ENCODE measurements at regions not wholly inside any gene's neighbourhood (a gene's known extent, or its start where the extent isn't known, plus 50 kb on each side); places are given as distances from the start of the nearest gene placed in this dataset.

GRCh38 chr10:128560993-128561392, 434.8 kb upstream of the MKI67 start:
- DNase-seq = no peak

GRCh38 chr10:128563387-128563786, 437.2 kb upstream of the MKI67 start:
- no peak for DNase-seq

- no peak for DNase-seq
These were observed 437.7 kb upstream of the MKI67 start for GRCh38 chr10:128563904-128564303.

- DNase-seq = no peak
These were observed 440.2 kb upstream of the MKI67 start for GRCh38 chr10:128566361-128566968.

- no peak for DNase-seq
These were observed 441.3 kb upstream of the MKI67 start for GRCh38 chr10:128567551-128567950.

GRCh38 chr10:128568041-128568440, 441.8 kb upstream of the MKI67 start:
- no peak for DNase-seq

- DNase-seq = no peak
These were observed 442.3 kb upstream of the MKI67 start for GRCh38 chr10:128568491-128568890.

- no peak for DNase-seq
These were observed 443.0 kb upstream of the MKI67 start for GRCh38 chr10:128568990-128569945.

- no peak for DNase-seq
These were observed 444.2 kb upstream of the MKI67 start for GRCh38 chr10:128570319-128570995.

GRCh38 chr10:128571071-128571470, 444.8 kb upstream of the MKI67 start:
- no peak for DNase-seq

GRCh38 chr10:128571745-128572144, 445.5 kb upstream of the MKI67 start:
- DNase-seq = no peak

GRCh38 chr10:128572696-128573095, 446.5 kb upstream of the MKI67 start:
- DNase-seq = no peak

GRCh38 chr10:128573281-128573845, 447.1 kb upstream of the MKI67 start:
- no peak for DNase-seq

GRCh38 chr10:128573986-128574385, 447.8 kb upstream of the MKI67 start:
- DNase-seq = no peak

GRCh38 chr10:128574581-128575210, 448.5 kb upstream of the MKI67 start:
- DNase-seq = no peak

- DNase-seq = no peak
These were observed 449.5 kb upstream of the MKI67 start for GRCh38 chr10:128575761-128576160.

GRCh38 chr10:128576336-128576735, 450.1 kb upstream of the MKI67 start:
- DNase-seq = no peak

GRCh38 chr10:128576943-128577670, 450.9 kb upstream of the MKI67 start:
- no peak for DNase-seq

GRCh38 chr10:128577958-128578750, 451.9 kb upstream of the MKI67 start:
- no peak for DNase-seq

- DNase-seq = no peak
These were observed 452.5 kb upstream of the MKI67 start for GRCh38 chr10:128578766-128579165.
